Neural cell (in vitro differentiated cells): ENCODE measurements at regions not wholly inside any gene's neighbourhood (a gene's known extent, or its start where the extent isn't known, plus 50 kb on each side); places are given as distances from the start of the nearest gene placed in this dataset.

Experiments
- H2AFZ ChIP-seq: fragments of 200-600, 300-800 bp; sonication (generic), shearing (Covaris generic); 2 replicates; pipeline ENCODE4 v1.6.0; 2014; ENCODE audit warnings: low read depth, mild to moderate bottlenecking, antibody characterized with exemption, low read length, moderate library complexity
- H3F3A ChIP-seq: fragments of 200-600 bp; shearing (Covaris generic); 2 replicates; pipeline ENCODE4 v1.6.1; 2016; ENCODE audit warnings: mild to moderate bottlenecking, moderate library complexity, mixed read lengths, antibody characterized with exemption, low read length; ENCODE audit not compliant: insufficient read depth, poor library complexity, severe bottlenecking
- H3K27ac ChIP-seq: fragments of 200-600, 300-800 bp; sonication (generic), shearing (Covaris generic); 2 replicates; pipeline ENCODE4 v1.5.1; 2014; ENCODE audit warnings: mild to moderate bottlenecking, low read length, moderate library complexity
- H3K27me3 ChIP-seq: fragments of 300-800, 200-600 bp; sonication (generic), shearing (Covaris generic); 2 replicates; pipeline ENCODE4 v1.6.0; 2014; ENCODE audit warnings: mild to moderate bottlenecking, low read depth, low read length, moderate library complexity; ENCODE audit not compliant: insufficient read depth
- H3K36me3 ChIP-seq: fragments of 300-800, 200-600 bp; sonication (generic), shearing (Covaris generic); 2 replicates; pipeline ENCODE4 v1.5.1; 2014; ENCODE audit warnings: mild to moderate bottlenecking, antibody characterized with exemption, low read length, moderate library complexity; ENCODE audit not compliant: insufficient read depth
- H3K4me2 ChIP-seq: fragments of 300-800, 200-600 bp; sonication (generic), shearing (Covaris generic); 2 replicates; pipeline ENCODE4 v1.6.0; 2014; ENCODE audit warnings: mild to moderate bottlenecking, low read length
- H3K4me3 ChIP-seq: fragments of 300-800, 200-600 bp; sonication (generic), shearing (Covaris generic); 2 replicates; pipeline ENCODE4 v1.5.1; 2014; ENCODE audit warnings: mild to moderate bottlenecking, low read length, moderate library complexity
- H3K79me2 ChIP-seq: fragments of 200-600 bp; shearing (Covaris generic); replicated peaks from 2 replicates; pipeline ENCODE4 v1.6.0; 2014; ENCODE audit warnings: mild to moderate bottlenecking, low read length, moderate library complexity; ENCODE audit not compliant: insufficient read depth
- H3K9ac ChIP-seq: fragments of 300-800, 200-600 bp; sonication (generic), shearing (Covaris generic); 2 replicates; pipeline ENCODE4 v1.6.1; 2016; ENCODE audit warnings: mild to moderate bottlenecking, low read length, mixed read lengths
- H3K9me2 ChIP-seq: fragments of 200-600 bp; shearing (Covaris generic); 2 replicates; pipeline ENCODE4 v1.6.1; 2016; ENCODE audit warnings: mild to moderate bottlenecking, low read length, mixed read lengths; ENCODE audit not compliant: insufficient read depth
- H3K9me3 ChIP-seq: fragments of 200-600, 300-800 bp; sonication (generic), shearing (Covaris generic); 2 replicates; pipeline ENCODE4 v1.6.1; 2016; ENCODE audit warnings: mild to moderate bottlenecking, mixed run types, low read length, moderate library complexity, mixed read lengths
- H4K20me1 ChIP-seq: fragments of 200-600 bp; shearing (Covaris generic); 2 replicates; pipeline ENCODE4 v1.6.1; 2016; ENCODE audit warnings: mild to moderate bottlenecking, mixed run types; ENCODE audit not compliant: insufficient read depth
- CTCF ChIP-seq: fragments of 450-650 bp; IDR thresholded peaks from 2 replicates; pipeline ENCODE4 v1.5.1; 2014; ENCODE audit warnings: antibody characterized with exemption, mild to moderate bottlenecking, moderate library complexity; ENCODE audit not compliant: poor library complexity, severe bottlenecking
- EP300 ChIP-seq: fragments of 450-650 bp; conservative IDR thresholded peaks from 2 replicates; pipeline ENCODE4 v1.6.1; 2014; ENCODE audit warnings: antibody characterized with exemption, mild to moderate bottlenecking, moderate library complexity; ENCODE audit not compliant: poor library complexity, severe bottlenecking
- EZH2 ChIP-seq: fragments of 200-600, 300-800 bp; shearing (Covaris generic), sonication (generic); IDR thresholded peaks from 2 replicates; pipeline ENCODE4 v1.6.1; 2014; ENCODE audit warnings: antibody characterized with exemption, low read length, borderline replicate concordance, mild to moderate bottlenecking; ENCODE audit not compliant: insufficient read depth, poor library complexity, severe bottlenecking
- MXI1 ChIP-seq: fragments of 450-650 bp; conservative IDR thresholded peaks from 2 replicates; pipeline ENCODE4 v1.6.1; 2014; ENCODE audit warnings: antibody characterized with exemption, mild to moderate bottlenecking; ENCODE audit not compliant: poor library complexity, severe bottlenecking
- POLR2AphosphoS5 ChIP-seq: IDR thresholded peaks from 2 replicates; pipeline ENCODE4 v1.6.1; 2012
- RAD21 ChIP-seq: fragments of 450-650 bp; conservative IDR thresholded peaks from 2 replicates; pipeline ENCODE4 v1.6.1; 2014; ENCODE audit warnings: antibody characterized with exemption, mild to moderate bottlenecking, moderate library complexity
- SMC3 ChIP-seq: fragments of 450-650 bp; conservative IDR thresholded peaks from 2 replicates; pipeline ENCODE4 v1.6.1; 2014; ENCODE audit warnings: antibody characterized with exemption, mild to moderate bottlenecking, moderate library complexity; ENCODE audit not compliant: poor library complexity
- TAF1 ChIP-seq: IDR thresholded peaks from 2 replicates; pipeline ENCODE4 v1.6.1; 2012; ENCODE audit warnings: low read depth
- TF ChIP-seq, protein P1 (sequence below): IDR thresholded peaks from 2 replicates; pipeline ENCODE4 v1.6.1; 2012; ENCODE audit warnings: borderline replicate concordance

GRCh38 chrX:1108501-1109445, 103.7 kb downstream of the CRLF2 start:
- Histone ChIP-seq H3K4me3 (no peak overlapping the region), H3K27me3 (no peaks in the 10 kb centered on the region), H4K20me1 (no peaks in the 10 kb centered on the region), H3K4me2 (peak overlapping the region; percentile 11), H3K79me2 (no peaks in the 10 kb centered on the region), H3K36me3 (no peaks in the 10 kb centered on the region), H2AFZ (no peak overlapping the region), H3K9me3 (no peaks in the 10 kb centered on the region), H3K9ac (no peak overlapping the region), H3K9me2 (no peaks in the 10 kb centered on the region), H3K27ac (no peak overlapping the region), H3F3A (peaks cover 3% of the 10 kb centered on the region)
- no peak for TF ChIP-seq EZH2
- no peak for TF ChIP-seq CTCF
- TF ChIP-seq EP300 = no peak
- TF ChIP-seq TAF1 = no peak
- TF ChIP-seq POLR2AphosphoS5 = no peak
- no peak for TF ChIP-seq MXI1
- TF ChIP-seq SMC3 = no peak
- no peak for TF ChIP-seq RAD21
- TF ChIP-seq, protein P1, sequence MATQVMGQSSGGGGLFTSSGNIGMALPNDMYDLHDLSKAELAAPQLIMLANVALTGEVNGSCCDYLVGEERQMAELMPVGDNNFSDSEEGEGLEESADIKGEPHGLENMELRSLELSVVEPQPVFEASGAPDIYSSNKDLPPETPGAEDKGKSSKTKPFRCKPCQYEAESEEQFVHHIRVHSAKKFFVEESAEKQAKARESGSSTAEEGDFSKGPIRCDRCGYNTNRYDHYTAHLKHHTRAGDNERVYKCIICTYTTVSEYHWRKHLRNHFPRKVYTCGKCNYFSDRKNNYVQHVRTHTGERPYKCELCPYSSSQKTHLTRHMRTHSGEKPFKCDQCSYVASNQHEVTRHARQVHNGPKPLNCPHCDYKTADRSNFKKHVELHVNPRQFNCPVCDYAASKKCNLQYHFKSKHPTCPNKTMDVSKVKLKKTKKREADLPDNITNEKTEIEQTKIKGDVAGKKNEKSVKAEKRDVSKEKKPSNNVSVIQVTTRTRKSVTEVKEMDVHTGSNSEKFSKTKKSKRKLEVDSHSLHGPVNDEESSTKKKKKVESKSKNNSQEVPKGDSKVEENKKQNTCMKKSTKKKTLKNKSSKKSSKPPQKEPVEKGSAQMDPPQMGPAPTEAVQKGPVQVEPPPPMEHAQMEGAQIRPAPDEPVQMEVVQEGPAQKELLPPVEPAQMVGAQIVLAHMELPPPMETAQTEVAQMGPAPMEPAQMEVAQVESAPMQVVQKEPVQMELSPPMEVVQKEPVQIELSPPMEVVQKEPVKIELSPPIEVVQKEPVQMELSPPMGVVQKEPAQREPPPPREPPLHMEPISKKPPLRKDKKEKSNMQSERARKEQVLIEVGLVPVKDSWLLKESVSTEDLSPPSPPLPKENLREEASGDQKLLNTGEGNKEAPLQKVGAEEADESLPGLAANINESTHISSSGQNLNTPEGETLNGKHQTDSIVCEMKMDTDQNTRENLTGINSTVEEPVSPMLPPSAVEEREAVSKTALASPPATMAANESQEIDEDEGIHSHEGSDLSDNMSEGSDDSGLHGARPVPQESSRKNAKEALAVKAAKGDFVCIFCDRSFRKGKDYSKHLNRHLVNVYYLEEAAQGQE = no peak

- H3F3A ChIP-seq = peaks cover 3% of the 10 kb centered on the region
- H3K9me2 ChIP-seq = no peaks in the 10 kb centered on the region
- H3K9ac ChIP-seq = no peak overlapping the region
- H4K20me1 ChIP-seq = no peaks in the 10 kb centered on the region
- H3K27ac ChIP-seq = no peak overlapping the region
- H3K27me3 ChIP-seq = no peaks in the 10 kb centered on the region
- no peak overlapping the region for H3K4me2 ChIP-seq
- H3K36me3 ChIP-seq = no peaks in the 10 kb centered on the region
- no peak overlapping the region for H3K4me3 ChIP-seq
- no peaks in the 10 kb centered on the region for H3K9me3 ChIP-seq
- TF ChIP-seq SMC3 = no peak
- no peak for TF ChIP-seq MXI1
- TF ChIP-seq RAD21 = no peak
- no peak for TF ChIP-seq EP300
- TF ChIP-seq, protein P1 = no peak
- H2AFZ ChIP-seq = no peak overlapping the region
- no peaks in the 10 kb centered on the region for H3K79me2 ChIP-seq
Measured at GRCh38 chrX:1106478-1107210, 105.8 kb downstream of the CRLF2 start.
